ENCODE measurements at regions not wholly inside any gene's neighbourhood (a gene's known extent, or its start where the extent isn't known, plus 50 kb on each side); places are given as distances from the start of the nearest gene placed in this dataset.

DNA sequence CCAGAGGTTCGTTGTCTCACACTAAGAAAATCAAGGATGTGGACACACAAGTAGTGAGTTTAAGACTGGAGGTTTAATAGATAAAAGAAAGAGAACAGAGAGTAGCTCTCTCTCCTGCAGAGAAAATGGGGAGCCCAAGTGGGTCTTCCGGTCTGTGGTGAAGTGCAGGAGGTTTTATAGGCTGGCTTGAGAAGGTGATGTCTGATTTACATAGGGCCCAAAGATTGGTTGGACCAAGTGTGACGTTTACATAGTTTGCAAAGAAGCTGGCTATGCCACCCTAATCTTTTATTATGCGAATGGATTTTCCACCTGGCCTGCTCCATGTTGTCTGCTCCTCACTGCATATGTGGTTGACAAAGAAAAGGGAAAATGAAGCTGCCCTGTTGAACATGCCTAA is 430.4 kb upstream of the TRIB2 start:
- DNase-seq (ENCODE audit: low read depth): no peak

GRCh38 chr2:12287220-12287751 is 429.4 kb upstream of the TRIB2 start:
- no peak for DNase-seq (ENCODE audit: low read depth)

- no peak for DNase-seq (ENCODE audit: low read depth)
Measured at GRCh38 chr2:12288048-12288447, 428.7 kb upstream of the TRIB2 start.

DNA sequence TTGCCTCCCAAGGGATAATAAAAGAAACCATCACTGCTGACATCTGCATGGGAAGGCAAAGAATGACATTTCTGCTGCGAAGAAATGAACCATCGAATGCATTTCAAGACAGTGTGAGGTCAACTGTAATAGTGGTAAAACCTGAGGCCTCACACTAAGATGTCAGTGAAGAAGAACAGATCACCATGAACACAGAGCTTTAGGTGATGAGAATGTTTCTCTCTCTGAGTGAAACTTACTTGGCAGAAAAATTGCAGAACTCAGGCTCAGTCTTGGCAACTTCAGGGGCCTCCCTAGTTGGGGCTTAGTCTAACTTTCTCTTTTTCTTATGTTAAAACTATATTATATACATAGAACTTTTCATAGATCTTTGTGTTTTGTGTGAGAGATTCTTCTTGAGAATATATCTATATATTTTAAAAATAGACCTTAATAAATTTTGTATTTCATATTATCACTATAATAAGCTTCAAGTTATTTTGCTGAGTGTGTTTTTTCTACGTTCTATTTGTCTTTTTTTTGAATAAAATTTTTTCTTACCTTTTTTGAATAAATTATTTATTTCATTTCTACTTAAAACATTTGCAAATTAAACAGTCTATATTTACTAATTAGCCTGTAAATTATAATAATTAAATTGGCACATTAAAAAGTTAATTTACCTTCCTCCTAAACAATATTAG is 427.5 kb upstream of the TRIB2 start:
- DNase-seq (ENCODE audit: low read depth): no peak

DNA sequence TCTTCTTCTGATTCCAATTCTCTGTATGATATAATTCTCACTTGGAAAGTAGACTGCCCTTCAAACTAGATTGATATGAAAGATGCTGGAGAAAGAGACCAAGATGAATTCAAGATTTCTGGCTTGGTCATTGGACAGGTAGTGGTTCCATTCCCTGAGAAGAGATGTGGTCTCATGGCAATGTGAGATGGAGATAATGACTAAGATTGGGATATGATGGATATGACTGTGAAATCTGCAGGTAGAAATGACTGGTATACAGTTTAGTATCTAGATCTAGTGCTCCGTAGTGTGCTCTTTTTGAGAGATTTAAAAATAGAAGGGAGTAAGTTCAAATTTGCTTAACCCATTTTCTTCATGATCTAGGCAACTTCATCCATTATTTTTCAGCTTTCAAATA is 425.4 kb upstream of the TRIB2 start:
- no peak for DNase-seq (ENCODE audit: low read depth)

- no peak for DNase-seq (ENCODE audit: low read depth)
Measured at GRCh38 chr2:12293874-12294273, 422.9 kb upstream of the TRIB2 start.

GRCh38 chr2:12295856-12296519 is 420.7 kb upstream of the TRIB2 start:
- no peak for DNase-seq (ENCODE audit: low read depth)

DNA sequence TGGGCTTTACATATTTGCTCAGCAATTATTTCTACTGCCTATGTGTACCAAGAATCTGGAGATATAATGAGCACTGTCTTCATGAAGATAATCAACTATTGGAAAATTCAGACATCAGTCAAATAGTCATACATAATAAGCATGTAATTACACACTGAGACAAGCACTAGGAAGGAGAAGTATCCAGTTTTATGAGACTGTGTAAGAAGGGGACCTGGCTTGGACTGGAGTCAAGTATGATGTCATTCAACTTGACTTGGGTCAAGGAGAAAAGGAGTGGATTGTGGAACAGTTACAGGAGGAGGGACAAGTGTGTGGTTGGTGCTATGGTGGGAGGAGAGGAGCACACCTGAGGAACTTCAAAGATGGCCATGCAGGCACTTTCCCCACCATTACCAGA is 419.8 kb upstream of the TRIB2 start:
- DNase-seq (ENCODE audit: low read depth): no peak

DNA sequence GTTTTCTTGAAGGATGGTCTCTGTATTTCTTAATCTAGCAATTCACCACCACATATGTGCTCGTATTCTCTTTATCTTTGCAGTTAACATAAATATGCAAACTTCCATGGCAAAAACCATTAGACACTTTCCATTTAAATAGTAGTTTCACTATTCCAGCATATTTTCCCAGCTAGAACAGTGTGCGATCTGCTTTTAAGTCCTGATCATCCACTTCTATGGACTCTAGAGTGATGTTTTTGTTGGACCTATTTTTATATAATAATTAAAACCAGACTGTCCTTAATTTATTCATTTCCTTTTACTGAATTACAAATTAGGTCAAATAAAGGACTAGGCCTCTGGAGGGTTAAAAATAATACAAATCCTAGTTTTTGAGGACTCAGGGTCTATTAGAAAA is 418.4 kb upstream of the TRIB2 start:
- no peak for DNase-seq (ENCODE audit: low read depth)

GRCh38 chr2:12299431-12299830 is 417.3 kb upstream of the TRIB2 start:
- DNase-seq (ENCODE audit: low read depth): no peak

- no peak for DNase-seq (ENCODE audit: low read depth)
Measured at GRCh38 chr2:12300019-12300602, 416.6 kb upstream of the TRIB2 start.

GRCh38 chr2:12300927-12301326 is 415.8 kb upstream of the TRIB2 start:
- no peak for DNase-seq (ENCODE audit: low read depth)

DNA sequence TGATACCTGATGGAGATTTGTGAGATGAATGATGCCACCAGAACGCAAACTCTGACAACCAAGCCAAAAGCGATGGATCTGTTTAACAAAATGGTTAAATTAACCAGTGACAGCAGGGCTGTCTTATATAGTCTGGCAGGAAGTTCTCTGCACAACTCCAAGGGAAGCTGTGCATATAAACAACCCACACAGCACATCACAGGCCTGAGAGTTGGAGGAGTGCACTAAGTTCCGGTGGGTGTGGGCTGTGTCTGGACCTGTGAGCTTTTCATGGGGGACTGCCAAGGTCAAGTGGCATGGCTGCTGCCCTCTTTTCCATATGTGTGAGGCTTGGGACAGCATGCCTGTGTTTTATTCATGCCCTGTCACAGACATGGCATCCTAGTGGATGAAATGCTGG is 414.6 kb upstream of the TRIB2 start:
- DNase-seq (ENCODE audit: low read depth): no peak

GRCh38 chr2:12302691-12303090 is 414.0 kb upstream of the TRIB2 start:
- no peak for DNase-seq (ENCODE audit: low read depth)

DNA sequence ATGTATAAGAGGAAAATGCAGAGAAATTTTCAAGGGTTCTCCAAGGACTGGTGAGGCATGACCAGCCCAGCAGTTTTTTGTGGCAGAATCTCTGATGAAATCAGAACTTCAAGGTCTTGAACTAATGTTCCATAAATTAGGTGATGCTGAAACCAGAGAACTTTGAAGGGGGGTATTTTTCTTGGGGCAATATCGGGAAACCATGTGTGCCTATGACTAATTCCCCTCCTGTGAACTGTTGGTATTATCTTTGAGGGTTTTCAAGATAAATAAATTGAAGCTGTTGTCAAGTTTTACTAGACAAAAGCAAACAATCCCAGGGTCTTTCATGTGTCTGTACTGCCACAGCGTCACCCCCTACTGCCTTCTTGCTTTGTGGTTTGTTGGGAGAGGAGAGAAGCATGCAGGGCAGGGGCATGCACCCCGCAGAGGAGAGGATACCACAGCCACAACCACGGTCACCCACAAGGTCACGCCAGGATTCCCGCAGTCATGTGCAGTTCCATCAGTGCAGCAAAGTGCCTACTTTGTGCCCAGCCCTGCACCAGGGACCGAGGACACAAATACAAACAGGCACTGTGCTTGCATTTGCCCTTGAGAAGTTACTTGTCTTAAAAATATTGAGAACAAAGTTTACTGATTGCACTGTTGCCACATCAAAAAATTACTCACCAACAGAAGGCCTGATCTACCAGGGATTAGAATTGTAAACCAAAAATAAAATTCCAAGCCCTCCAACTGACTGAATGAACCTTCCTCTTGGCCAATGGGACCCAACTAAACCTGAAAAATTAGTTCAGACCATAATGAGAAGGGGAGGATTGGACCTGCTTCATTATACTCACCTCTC is 413.3 kb upstream of the TRIB2 start:
- no peak for DNase-seq (ENCODE audit: low read depth)

DNA sequence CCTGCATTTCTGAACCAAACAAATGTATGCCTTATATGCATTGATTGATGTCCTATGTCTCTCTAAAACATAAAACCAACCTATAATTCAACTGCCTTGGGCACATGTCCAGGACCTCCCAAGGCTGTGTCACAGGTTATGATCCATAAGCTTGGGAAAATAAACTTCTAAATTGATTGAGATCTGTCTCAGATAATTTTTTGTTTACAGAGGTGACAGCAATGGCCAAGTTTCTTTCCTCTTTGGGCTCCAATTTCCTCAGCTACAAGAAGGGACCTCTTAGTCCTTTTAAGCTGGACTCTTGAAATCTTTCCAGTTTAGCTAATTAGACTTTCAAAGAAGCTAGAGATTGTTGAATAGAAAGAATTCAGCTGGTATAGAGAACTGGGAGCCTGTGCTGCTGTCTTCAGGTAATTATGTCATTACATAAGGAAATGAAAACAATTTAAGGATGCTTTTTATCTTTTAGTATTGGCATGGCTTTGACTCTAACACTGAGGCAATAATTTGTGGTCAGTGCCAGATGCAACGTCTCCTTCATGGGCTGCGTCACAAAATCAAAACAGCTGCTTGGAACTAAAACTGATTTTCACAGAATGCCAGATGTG is 412.1 kb upstream of the TRIB2 start:
- no peak for DNase-seq (ENCODE audit: low read depth)

GRCh38 chr2:12305931-12306330 is 410.8 kb upstream of the TRIB2 start:
- DNase-seq (ENCODE audit: low read depth): no peak

GRCh38 chr2:12310399-12310798 is 406.3 kb upstream of the TRIB2 start:
- DNase-seq (ENCODE audit: low read depth): no peak

DNA sequence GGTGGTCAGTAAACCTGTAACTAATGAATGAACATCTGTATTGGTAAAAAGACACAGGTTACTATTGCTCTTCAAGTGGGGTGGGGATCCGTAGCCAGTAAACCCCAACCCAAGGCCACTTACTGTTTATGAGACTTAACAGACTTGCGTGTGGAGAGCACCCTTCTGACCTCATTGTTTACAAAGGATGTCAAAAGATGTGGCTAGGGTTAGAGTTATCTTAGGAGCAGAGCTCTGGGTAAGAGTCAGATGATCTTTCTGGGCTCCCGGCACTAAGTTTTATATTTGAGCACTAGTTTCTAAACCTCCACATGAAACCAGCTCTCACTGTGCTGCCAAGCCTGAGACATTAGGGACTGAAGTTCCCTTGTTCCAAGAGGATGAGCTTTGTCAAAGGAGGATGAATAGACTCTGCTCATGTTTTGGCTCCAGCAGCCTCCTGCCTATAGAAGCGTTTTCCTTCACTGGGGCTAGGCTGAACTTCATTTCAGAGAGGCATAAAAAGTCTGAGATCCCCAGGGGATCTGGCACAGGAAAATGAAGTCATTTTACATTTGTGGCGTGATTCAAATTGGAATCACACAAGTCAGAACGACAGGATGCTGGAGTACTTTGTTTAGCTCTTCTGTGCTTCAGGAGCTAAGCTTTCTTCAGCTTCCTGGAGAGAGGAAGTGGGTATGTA is 403.1 kb upstream of the TRIB2 start:
- DNase-seq (ENCODE audit: low read depth): no peak

GRCh38 chr2:12314127-12314760 is 402.5 kb upstream of the TRIB2 start:
- DNase-seq (ENCODE audit: low read depth): no peak

DNA sequence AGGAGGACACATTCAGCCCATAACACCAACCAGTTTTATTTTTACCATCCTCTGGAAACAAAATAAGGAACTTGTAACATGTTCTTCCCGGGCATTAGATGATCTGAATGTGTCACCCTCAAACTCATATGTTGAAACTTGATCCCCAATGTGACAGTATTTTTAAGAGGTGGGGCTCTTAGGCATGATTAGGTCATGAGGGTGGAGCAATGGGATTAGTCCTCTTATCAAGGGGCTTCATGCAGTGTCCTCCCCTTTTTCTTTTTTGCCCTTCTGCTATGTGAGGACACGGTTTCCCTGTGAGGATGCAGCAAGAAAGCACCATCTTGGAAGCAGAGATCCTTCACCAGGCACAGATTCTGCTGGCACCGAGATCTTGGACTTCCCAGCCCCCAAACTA is 401.5 kb upstream of the TRIB2 start:
- DNase-seq (ENCODE audit: low read depth): no peak

Data from stimulated activated CD8-positive, alpha-beta memory T cell treated with anti-CD3 and anti-CD28 coated beads, Interleukin-7, amount 100 ng/mL, for 24 hours (primary cell).